ENCODE measurements at regions not wholly inside any gene's neighbourhood (a gene's known extent, or its start where the extent isn't known, plus 50 kb on each side); places are given as distances from the start of the nearest gene placed in this dataset.

- TF ChIP-seq CTCF (tag by site-specific recombination; IDR thresholded peaks at IDR 0.05) = no peak
- TF ChIP-seq ZNF174 (tag by site-specific recombination; IDR thresholded peaks at IDR 0.05) = no peak
- TF ChIP-seq ZNF423 (tag by site-specific recombination; IDR thresholded peaks at IDR 0.05) = no peak
- no peak for TF ChIP-seq MYNN (tag by site-specific recombination; IDR thresholded peaks at IDR 0.05; ENCODE audit: borderline replicate concordance)
- no peak for TF ChIP-seq YY1 (tag by site-specific recombination; IDR thresholded peaks at IDR 0.05)
- no peak for TF ChIP-seq ZNF558 (tag by site-specific recombination; IDR thresholded peaks at IDR 0.05)
- TF ChIP-seq TRIM28 (IDR thresholded peaks at IDR 0.05; ENCODE audit: borderline replicate concordance, low read length) = no peak
- TF ChIP-seq ZNF354C (tag by site-specific recombination; IDR thresholded peaks at IDR 0.05; ENCODE audit: borderline replicate concordance, low read depth) = no peak
- no peak for TF ChIP-seq ZNF335 (tag by site-specific recombination; conservative IDR thresholded peaks at IDR 0.05)
These were observed 457.5 kb downstream of the PDZRN4 start for GRCh38 chr12:41645624-41646023.

All from HEK293 (cell line).